ENCODE measurements at regions not wholly inside any gene's neighbourhood (a gene's known extent, or its start where the extent isn't known, plus 50 kb on each side); places are given as distances from the start of the nearest gene placed in this dataset.

GRCh38 chr2:206368484-206368883 lies 74.8 kb upstream of the ADAM23 start:
- Histone ChIP-seq H3K36me3 (no peaks in the 10 kb centered on the region), H3K27ac (no peak overlapping the region), H3K4me3 (no peak overlapping the region), H3K27me3 (ENCODE audit: low read depth) (no peaks in the 10 kb centered on the region), H3K9me3 (peaks cover 7% of the 10 kb centered on the region), H3K4me1 (no peaks in the 10 kb centered on the region)
- DNase-seq (no peak), ATAC-seq (no peak)
- no peak for TF ChIP-seq CTCF (IDR thresholded peaks at IDR 0.05)
- intact Hi-C loops (cut with DNase I), result no loop called here

- Histone ChIP-seq H3K9me3 (peaks cover 7% of the 10 kb centered on the region), H3K4me1 (no peaks in the 10 kb centered on the region), H3K4me3 (no peak overlapping the region), H3K27ac (no peak overlapping the region), H3K27me3 (ENCODE audit: low read depth) (no peaks in the 10 kb centered on the region), H3K36me3 (no peaks in the 10 kb centered on the region)
- no peak for TF ChIP-seq CTCF (IDR thresholded peaks at IDR 0.05)
- intact Hi-C loops (cut with DNase I), result no loop called here
- peak; percentile 32 to 34 for ATAC-seq
- no peak for DNase-seq
These were observed 74.3 kb upstream of the ADAM23 start for GRCh38 chr2:206368933-206369569.

- no peak for TF ChIP-seq CTCF (IDR thresholded peaks at IDR 0.05)
- Histone ChIP-seq H3K4me1 (no peaks in the 10 kb centered on the region), H3K9me3 (peaks cover 17% of the 10 kb centered on the region), H3K4me3 (no peak overlapping the region), H3K27ac (no peak overlapping the region), H3K36me3 (no peaks in the 10 kb centered on the region), H3K27me3 (ENCODE audit: low read depth) (no peaks in the 10 kb centered on the region)
- DNase-seq, result no peak
- ATAC-seq, result no peak
- intact Hi-C loops (cut with DNase I), result no loop called here
These were observed 67.4 kb upstream of the ADAM23 start for GRCh38 chr2:206375956-206376355.

GRCh38 chr2:206378835-206379234 lies 64.5 kb upstream of the ADAM23 start:
- Histone ChIP-seq H3K27me3 (ENCODE audit: low read depth) (no peaks in the 10 kb centered on the region), H3K4me3 (no peak overlapping the region), H3K36me3 (no peaks in the 10 kb centered on the region), H3K9me3 (peaks cover 14% of the 10 kb centered on the region), H3K4me1 (no peaks in the 10 kb centered on the region), H3K27ac (no peak overlapping the region)
- intact Hi-C loops (cut with DNase I), result no loop called here
- no peak for TF ChIP-seq CTCF (IDR thresholded peaks at IDR 0.05)
- DNase-seq, result no peak
- ATAC-seq, result peak in 1 of 2 donors; percentile 23

GRCh38 chr2:206379266-206379665 lies 64.1 kb upstream of the ADAM23 start:
- Histone ChIP-seq H3K9me3 (peaks cover 18% of the 10 kb centered on the region), H3K4me1 (no peaks in the 10 kb centered on the region), H3K36me3 (no peaks in the 10 kb centered on the region), H3K27me3 (ENCODE audit: low read depth) (no peaks in the 10 kb centered on the region), H3K4me3 (no peak overlapping the region), H3K27ac (no peak overlapping the region)
- no peak for TF ChIP-seq CTCF (IDR thresholded peaks at IDR 0.05)
- intact Hi-C loops (cut with DNase I), result no loop called here
- ATAC-seq (no peak), DNase-seq (no peak)

Data from lower lobe of right lung (tissue), 2 donors.